Nephron (organoid): ENCODE measurements at regions not wholly inside any gene's neighbourhood (a gene's known extent, or its start where the extent isn't known, plus 50 kb on each side); places are given as distances from the start of the nearest gene placed in this dataset.

Experiments
- H3K27ac Mint-ChIP-seq, 3 experiments: 2 replicates each; pipeline ENCODE4 v1.8.0; 2020; ENCODE audit warnings: mixed read lengths in 3 of 3, mild to moderate bottlenecking in 2 of 3, moderate library complexity in 1 of 3
- H3K27me3 Mint-ChIP-seq: 2 replicates; pipeline ENCODE4 v1.8.0; 2021; ENCODE audit warnings: low read depth, mild to moderate bottlenecking, moderate library complexity, mixed read lengths
- H3K36me3 Mint-ChIP-seq: 2 replicates; pipeline ENCODE4 v1.8.0; 2020; ENCODE audit warnings: low read depth, mixed read lengths
- H3K4me1 Mint-ChIP-seq: 2 replicates; pipeline ENCODE4 v1.8.0; 2020; ENCODE audit warnings: mixed read lengths
- H3K4me3 Mint-ChIP-seq, 3 experiments: 2 replicates each; pipeline ENCODE4 v1.8.0; 2020; ENCODE audit warnings: mild to moderate bottlenecking in 3 of 3, mixed read lengths in 3 of 3, moderate library complexity in 2 of 3
- H3K9me3 Mint-ChIP-seq: 2 replicates; pipeline ENCODE4 v1.8.0; 2020; ENCODE audit warnings: mixed read lengths
- CTCF ChIP-seq, 3 experiments: fragments of 200-600 bp; sonication (generic); IDR thresholded peaks; one replicate each; pipeline ENCODE4 v1.5.0; 2021; ENCODE audit warnings: antibody characterized with exemption in 3 of 3; ENCODE audit not compliant: unreplicated experiment in 3 of 3

GRCh38 chr9:17865881-17866280 lies 287.0 kb downstream of the SH3GL2 start:
- H3K36me3 Mint-ChIP-seq = no peaks in the 10 kb centered on the region
- H3K4me3 Mint-ChIP-seq = no peak overlapping the region
- peak overlapping the region in 1 of 3 experiments; percentile 14 for H3K27ac Mint-ChIP-seq
- peaks cover 6% of the 10 kb centered on the region for H3K4me1 Mint-ChIP-seq
- no peaks in the 10 kb centered on the region for H3K27me3 Mint-ChIP-seq
- no peaks in the 10 kb centered on the region for H3K9me3 Mint-ChIP-seq
- no peak for TF ChIP-seq CTCF (IDR thresholded peaks at IDR 0.05; ENCODE audit: unreplicated experiment in 3 of 3)

- TF ChIP-seq CTCF (IDR thresholded peaks at IDR 0.05; ENCODE audit: unreplicated experiment in 3 of 3) = no peak
These were observed 291.9 kb downstream of the SH3GL2 start for GRCh38 chr9:17870722-17871121.

DNA sequence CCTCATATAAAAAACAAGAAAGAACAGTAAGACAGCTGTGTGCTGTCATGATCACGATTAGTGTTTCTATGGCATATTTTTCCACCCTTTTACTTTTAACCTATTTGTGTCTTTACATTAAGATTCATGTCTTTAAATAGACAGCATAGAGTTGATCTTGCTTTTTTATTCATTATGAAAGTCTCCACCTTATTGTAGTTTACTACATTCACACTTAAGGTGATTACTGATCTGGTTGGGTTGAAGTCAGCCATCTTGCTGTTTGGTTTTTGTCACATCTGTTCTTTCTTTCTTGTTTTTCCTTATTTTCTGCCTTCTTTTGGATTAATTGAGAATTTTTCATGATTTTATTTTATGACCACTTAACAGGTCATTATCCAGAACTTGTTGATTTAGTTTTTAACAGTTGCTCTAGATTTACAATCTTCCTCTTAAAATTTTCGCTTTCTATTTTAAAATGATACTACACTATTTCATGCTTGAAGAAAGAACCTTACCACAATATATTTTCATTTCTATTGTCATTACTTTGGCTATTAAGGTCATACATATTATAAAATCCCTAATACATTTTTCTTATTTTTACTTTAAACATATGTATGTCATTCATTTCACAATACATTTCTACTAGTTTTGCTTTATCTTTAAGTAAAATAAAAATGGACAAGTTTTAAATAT lies 292.5 kb downstream of the SH3GL2 start:
- no peak overlapping the region for H3K4me3 Mint-ChIP-seq
- peaks cover 13% of the 10 kb centered on the region for H3K9me3 Mint-ChIP-seq
- H3K27ac Mint-ChIP-seq = no peak overlapping the region
- no peaks in the 10 kb centered on the region for H3K4me1 Mint-ChIP-seq
- no peaks in the 10 kb centered on the region for H3K36me3 Mint-ChIP-seq
- no peak for TF ChIP-seq CTCF (IDR thresholded peaks at IDR 0.05; ENCODE audit: unreplicated experiment in 3 of 3)
- H3K27me3 Mint-ChIP-seq = no peaks in the 10 kb centered on the region

More at GRCh38 chr9:17870722-17871121, 291.9 kb downstream of the SH3GL2 start:
- Mint-ChIP-seq H3K36me3 (no peaks in the 10 kb centered on the region), H3K27ac (no peak overlapping the region), H3K27me3 (no peaks in the 10 kb centered on the region), H3K4me3 (no peak overlapping the region), H3K4me1 (peaks cover 5% of the 10 kb centered on the region), H3K9me3 (peaks cover 11% of the 10 kb centered on the region)

DNA sequence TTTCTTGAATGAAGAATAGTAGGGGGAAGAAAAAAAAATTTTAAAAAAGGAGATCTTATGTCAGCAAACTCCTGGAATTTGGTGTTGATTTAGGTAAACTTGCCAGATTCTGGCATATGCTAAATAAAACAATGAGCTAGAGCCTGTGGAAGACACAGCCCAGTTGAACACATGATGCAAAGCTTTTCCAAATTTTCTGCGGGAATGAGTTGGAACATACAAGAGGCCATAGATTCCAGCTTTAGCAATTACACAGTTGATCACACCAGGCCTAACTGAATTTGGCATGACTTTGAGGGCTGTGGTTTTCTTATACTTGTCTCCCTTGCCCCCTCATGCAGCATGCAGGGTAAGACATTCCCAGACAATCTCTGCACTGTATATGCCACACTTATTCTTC lies 297.0 kb downstream of the SH3GL2 start:
- Mint-ChIP-seq H3K4me1 (no peaks in the 10 kb centered on the region), H3K27me3 (no peaks in the 10 kb centered on the region), H3K4me3 (no peak overlapping the region), H3K36me3 (no peaks in the 10 kb centered on the region), H3K9me3 (peaks cover 13% of the 10 kb centered on the region), H3K27ac (no peak overlapping the region)
- TF ChIP-seq CTCF (IDR thresholded peaks at IDR 0.05; ENCODE audit: unreplicated experiment in 3 of 3) = no peak

- Mint-ChIP-seq H3K36me3 (no peaks in the 10 kb centered on the region), H3K27ac (no peak overlapping the region), H3K27me3 (no peaks in the 10 kb centered on the region), H3K9me3 (peaks cover 13% of the 10 kb centered on the region), H3K4me1 (no peaks in the 10 kb centered on the region), H3K4me3 (no peak overlapping the region)
- no peak for TF ChIP-seq CTCF (IDR thresholded peaks at IDR 0.05; ENCODE audit: unreplicated experiment in 3 of 3)
These were observed 297.8 kb downstream of the SH3GL2 start for GRCh38 chr9:17876687-17877086.

- H3K4me1 Mint-ChIP-seq = no peaks in the 10 kb centered on the region
- no peak overlapping the region for H3K4me3 Mint-ChIP-seq
- no peaks in the 10 kb centered on the region for H3K27me3 Mint-ChIP-seq
- peaks cover 7% of the 10 kb centered on the region for H3K9me3 Mint-ChIP-seq
- TF ChIP-seq CTCF (IDR thresholded peaks at IDR 0.05; ENCODE audit: unreplicated experiment in 3 of 3) = no peak
- no peak overlapping the region for H3K27ac Mint-ChIP-seq
- H3K36me3 Mint-ChIP-seq = no peaks in the 10 kb centered on the region
These were observed 300.0 kb downstream of the SH3GL2 start for GRCh38 chr9:17878810-17879370.
